H1 (cell line): ENCODE measurements at regions not wholly inside any gene's neighbourhood (a gene's known extent, or its start where the extent isn't known, plus 50 kb on each side); places are given as distances from the start of the nearest gene placed in this dataset.
"Not testable (repeated sequence)": the region's sequence is repeated elsewhere in the genome, so short reads cannot be mapped to it uniquely, and the experiment has no call there.

Experiments used
- CTCF ChIA-PET: fragments of 300-600 bp; sonication (Branson Sonifier 250); formaldehyde crosslinking; loops from one replicate; lab custom pipeline; 2021; ENCODE audit not compliant: partially characterized antibody; lab: Charles Lee
- POLR2A ChIA-PET: fragments of 300-600 bp; sonication (Branson Sonifier 250); formaldehyde crosslinking; loops from one replicate; lab custom pipeline; 2021; ENCODE audit warnings: inconsistent platforms; ENCODE audit not compliant: partially characterized antibody; lab: Charles Lee
- DNase-seq, 2 experiments: peaks; one replicate each; pipeline versions ENCODE4 v3.0.0 to v3.0.0-alpha.2; 2010 to 2022; ENCODE audit warnings: low spot score in 2 of 2, low read depth in 1 of 2, mixed read lengths in 1 of 2
- FAIRE-seq: peaks from 2 replicates; lab custom pipeline; 2011; peaks lifted over from hg19 to GRCh38; lab: Jason Lieb, UNC
- H2AFZ ChIP-seq: 2 replicates; pipeline ENCODE4 v1.8.1; 2012; ENCODE audit warnings: low read length, inconsistent platforms
- H2AK5ac ChIP-seq: 2 replicates; pipeline ENCODE4 v1.6.1; 2013; ENCODE audit warnings: low read depth, low read length
- H2BK120ac ChIP-seq: replicated peaks from 2 replicates; pipeline ENCODE3; 2013; ENCODE audit warnings: low read depth, low read length, inconsistent platforms
- H2BK12ac ChIP-seq: 2 replicates; pipeline ENCODE4 v1.6.1; 2013; ENCODE audit warnings: low read depth, low read length
- H2BK15ac ChIP-seq: 2 replicates; pipeline ENCODE4 v1.6.1; 2013; ENCODE audit warnings: low read length
- H2BK20ac ChIP-seq: 2 replicates; pipeline ENCODE4 v1.6.1; 2013; ENCODE audit warnings: low read length
- H2BK5ac ChIP-seq: 2 replicates; pipeline ENCODE4 v1.6.1; 2013; ENCODE audit warnings: low read depth, low read length
- H3K14ac ChIP-seq: 2 replicates; pipeline ENCODE4 v1.6.1; 2013; ENCODE audit warnings: inconsistent platforms; ENCODE audit not compliant: insufficient read length
- H3K18ac ChIP-seq: 2 replicates; pipeline ENCODE4 v1.6.1; 2013; ENCODE audit warnings: low read length; ENCODE audit errors: extremely low read depth
- H3K23ac ChIP-seq: 2 replicates; pipeline ENCODE4 v1.6.1; 2013; ENCODE audit warnings: inconsistent platforms; ENCODE audit not compliant: insufficient read length
- H3K23me2 ChIP-seq: 2 replicates; pipeline ENCODE4 v1.6.1; 2013; ENCODE audit warnings: low read depth, low read length
- H3K27ac ChIP-seq: 2 replicates; pipeline ENCODE4 v1.6.1; 2011; ENCODE audit warnings: low read depth, low read length, inconsistent platforms
- H3K27me3 ChIP-seq, 4 experiments: replicated peaks in 1 of 4; 1 replicate in 1 of 4; 2 replicates in 3 of 4; pipeline versions ENCODE4 v1.6.1 to v1.8.1; 2011 to 2013; ENCODE audit warnings: low read length in 3 of 4, mild to moderate bottlenecking in 3 of 4, inconsistent platforms in 2 of 4, mixed read lengths in 2 of 4, moderate library complexity in 1 of 4; ENCODE audit not compliant: control insufficient read depth in 3 of 4, insufficient read depth in 3 of 4; ENCODE audit errors: extremely low read depth in 1 of 4
- H3K36me3 ChIP-seq, 4 experiments: 2 replicates each; pipeline versions ENCODE4 v1.6.1 to v1.8.1; 2011 to 2013; ENCODE audit warnings: mild to moderate bottlenecking in 4 of 4, low read length in 3 of 4, moderate library complexity in 2 of 4, control low read depth in 1 of 4, inconsistent platforms in 1 of 4; ENCODE audit not compliant: insufficient read depth in 4 of 4, control insufficient read depth in 2 of 4
- H3K4ac ChIP-seq: replicated peaks from 2 replicates; pipeline ENCODE3; 2013; ENCODE audit warnings: low read length, low read depth, mixed read lengths, inconsistent platforms; ENCODE audit not compliant: insufficient read length
- H3K4me1 ChIP-seq, 4 experiments: replicated peaks in 1 of 4; 1 replicate in 1 of 4; 2 replicates in 3 of 4; pipeline versions ENCODE4 v1.6.1 to v1.8.1; 2011 to 2013; ENCODE audit warnings: low read length in 3 of 4, inconsistent platforms in 2 of 4, mixed read lengths in 1 of 4; ENCODE audit not compliant: insufficient read depth in 4 of 4, control insufficient read depth in 3 of 4
- H3K4me2 ChIP-seq, 2 experiments: 2 replicates each; pipeline versions ENCODE4 v1.6.1 to v1.8.1; 2011 to 2013; ENCODE audit warnings: low read depth in 2 of 2, low read length in 2 of 2, control low read depth in 1 of 2, inconsistent platforms in 1 of 2, mild to moderate bottlenecking in 1 of 2; ENCODE audit not compliant: insufficient read depth in 1 of 2
- H3K4me3 ChIP-seq, 4 experiments: fragments of 200-600, 300-600 bp in 1 of 4; sonication (generic), shearing (Covaris generic), sonication (Bioruptor Twin) in 1 of 4; 2 replicates each; pipeline versions ENCODE4 v1.5.1 to v1.8.1; 2011 to 2016; ENCODE audit warnings: low read length in 4 of 4, low read depth in 3 of 4, control low read depth in 2 of 4, inconsistent platforms in 2 of 4, mild to moderate bottlenecking in 2 of 4, mixed read lengths in 1 of 4, moderate library complexity in 1 of 4; ENCODE audit not compliant: insufficient read depth in 2 of 4; ENCODE audit errors: extremely low read depth in 1 of 4
- H3K56ac ChIP-seq: replicated peaks from 2 replicates; pipeline ENCODE3; 2013; ENCODE audit warnings: low read depth, mild to moderate bottlenecking, mixed read lengths, low read length, inconsistent platforms; ENCODE audit not compliant: insufficient read length
- H3K79me1 ChIP-seq: 2 replicates; pipeline ENCODE4 v1.6.1; 2013; ENCODE audit warnings: low read depth, low read length, control low read depth
- H3K79me2 ChIP-seq, 2 experiments: 2 replicates each; pipeline versions ENCODE4 v1.6.1 to v1.8.1; 2012 to 2013; ENCODE audit warnings: low read length in 2 of 2, mild to moderate bottlenecking in 2 of 2, inconsistent platforms in 1 of 2; ENCODE audit not compliant: insufficient read depth in 2 of 2, control insufficient read depth in 1 of 2
- H3K9ac ChIP-seq, 4 experiments: replicated peaks in 1 of 4; 1 replicate in 1 of 4; 2 replicates in 3 of 4; pipeline versions ENCODE4 v1.6.1 to v1.8.1; 2011 to 2013; ENCODE audit warnings: low read depth in 3 of 4, low read length in 3 of 4, control low read depth in 2 of 4, mild to moderate bottlenecking in 2 of 4, moderate library complexity in 2 of 4, inconsistent platforms in 1 of 4; ENCODE audit errors: extremely low read depth in 1 of 4
- H3K9me3 ChIP-seq, 2 experiments: 2 replicates each; pipeline versions ENCODE4 v1.6.1 to v1.8.1; 2012 to 2013; ENCODE audit warnings: mild to moderate bottlenecking in 2 of 2, moderate library complexity in 2 of 2, control low read depth in 1 of 2, inconsistent platforms in 1 of 2, low read depth in 1 of 2, low read length in 1 of 2, mixed read lengths in 1 of 2; ENCODE audit not compliant: insufficient read depth in 2 of 2
- H4K20me1 ChIP-seq, 2 experiments: replicated peaks in 1 of 2; 2 replicates each; pipeline versions ENCODE3 to v1.8.1; 2011 to 2013; ENCODE audit warnings: inconsistent platforms in 2 of 2, low read length in 2 of 2, mild to moderate bottlenecking in 1 of 2; ENCODE audit not compliant: insufficient read depth in 2 of 2, control insufficient read depth in 1 of 2
- H4K5ac ChIP-seq: 2 replicates; pipeline ENCODE4 v1.6.1; 2013; ENCODE audit warnings: low read length, low read depth, mixed read lengths, inconsistent platforms; ENCODE audit not compliant: insufficient read length
- H4K8ac ChIP-seq: 2 replicates; pipeline ENCODE4 v1.8.0; 2013; ENCODE audit warnings: mild to moderate bottlenecking, moderate library complexity, low read length, inconsistent platforms; ENCODE audit not compliant: insufficient read depth; ENCODE audit errors: extremely low read depth
- H4K91ac ChIP-seq: replicated peaks from 2 replicates; pipeline ENCODE3; 2013; ENCODE audit warnings: low read length, mixed read lengths, inconsistent platforms; ENCODE audit not compliant: insufficient read length
- RAD21 ChIP-seq, 2 experiments: IDR thresholded peaks in 1 of 2; conservative IDR thresholded peaks in 1 of 2; 2 replicates each; pipeline ENCODE4 v1.6.1; 2011; ENCODE audit warnings: low read depth in 2 of 2, low read length in 2 of 2, improper control_type of control experiment in 1 of 2, inconsistent platforms in 1 of 2, mild to moderate bottlenecking in 1 of 2, moderate library complexity in 1 of 2
- RFX5 ChIP-seq: IDR thresholded peaks from 2 replicates; pipeline ENCODE4 v1.6.1; 2011; ENCODE audit warnings: low read depth, low read length, improper control_type of control experiment, borderline replicate concordance
- WGBS, 2 experiments: shearing (Covaris generic) in 1 of 2; methylation state at CpG; one replicate each; pipeline versions ENCODE4 v1.1.6 to v1.1.7; 2013 to 2015; ENCODE audit warnings: low lambda C conversion rate in 2 of 2, mixed read lengths in 2 of 2, inconsistent platforms in 1 of 2, low coverage in 1 of 2, missing lambda C conversion rate in 1 of 2; ENCODE audit not compliant: insufficient replicate concordance in 2 of 2, insufficient coverage in 1 of 2, insufficient read length in 1 of 2; ENCODE audit errors: extremely low coverage in 1 of 2, missing lambda C conversion rate in 1 of 2; 5-methylcytosine and 5-hydroxymethylcytosine counted together
- TF ChIP-seq, protein P1 (sequence below), 3 experiments: IDR thresholded peaks; 1 replicate in 2 of 3; 2 replicates in 1 of 3; pipeline versions ENCODE4 v1.5.1 to v1.6.1; 2011; ENCODE audit warnings: low read length in 3 of 3, mild to moderate bottlenecking in 3 of 3, inconsistent platforms in 2 of 3, low read depth in 1 of 3, moderate library complexity in 1 of 3; ENCODE audit not compliant: insufficient read depth in 1 of 3; ENCODE audit errors: control extremely low read depth in 1 of 3

- H3K79me1 ChIP-seq, H2BK12ac ChIP-seq: not testable (repeated sequence)
- TF ChIP-seq RAD21 (IDR thresholded peaks at IDR 0.05 in 1 of 2, conservative IDR thresholded peaks at IDR 0.05 in 1 of 2; ENCODE audit: low read depth in 2 of 2, low read length in 2 of 2) (peak; percentile 56 to 72), RFX5 (peak; percentile 79; the same call in 1 of the 2 replicates)
- TF ChIP-seq, protein P1, sequence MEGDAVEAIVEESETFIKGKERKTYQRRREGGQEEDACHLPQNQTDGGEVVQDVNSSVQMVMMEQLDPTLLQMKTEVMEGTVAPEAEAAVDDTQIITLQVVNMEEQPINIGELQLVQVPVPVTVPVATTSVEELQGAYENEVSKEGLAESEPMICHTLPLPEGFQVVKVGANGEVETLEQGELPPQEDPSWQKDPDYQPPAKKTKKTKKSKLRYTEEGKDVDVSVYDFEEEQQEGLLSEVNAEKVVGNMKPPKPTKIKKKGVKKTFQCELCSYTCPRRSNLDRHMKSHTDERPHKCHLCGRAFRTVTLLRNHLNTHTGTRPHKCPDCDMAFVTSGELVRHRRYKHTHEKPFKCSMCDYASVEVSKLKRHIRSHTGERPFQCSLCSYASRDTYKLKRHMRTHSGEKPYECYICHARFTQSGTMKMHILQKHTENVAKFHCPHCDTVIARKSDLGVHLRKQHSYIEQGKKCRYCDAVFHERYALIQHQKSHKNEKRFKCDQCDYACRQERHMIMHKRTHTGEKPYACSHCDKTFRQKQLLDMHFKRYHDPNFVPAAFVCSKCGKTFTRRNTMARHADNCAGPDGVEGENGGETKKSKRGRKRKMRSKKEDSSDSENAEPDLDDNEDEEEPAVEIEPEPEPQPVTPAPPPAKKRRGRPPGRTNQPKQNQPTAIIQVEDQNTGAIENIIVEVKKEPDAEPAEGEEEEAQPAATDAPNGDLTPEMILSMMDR (IDR thresholded peaks at IDR 0.05; ENCODE audit: control extremely low read depth in 1 of 3, insufficient read depth in 1 of 3, low read depth in 1 of 3, low read length in 3 of 3), result peak in 2 of 3 experiments; percentile 34 to 35; a peak in 2 of 4 replicates
These were observed 401.5 kb upstream of the MAGEC2 start for GRCh38 chrX:142606629-142607028.

More at GRCh38 chrX:142606629-142607028, 401.5 kb upstream of the MAGEC2 start:
- H3K4me3 ChIP-seq, H4K91ac ChIP-seq, H2BK120ac ChIP-seq, H4K5ac ChIP-seq, H4K8ac ChIP-seq, H4K20me1 ChIP-seq, H2AK5ac ChIP-seq, H3K36me3 ChIP-seq, POLR2A ChIA-PET, H2BK20ac ChIP-seq, H3K9me3 ChIP-seq, H3K4me2 ChIP-seq, H2AFZ ChIP-seq, H3K9ac ChIP-seq, H3K23ac ChIP-seq, H3K14ac ChIP-seq, H3K23me2 ChIP-seq, H3K4ac ChIP-seq, H3K56ac ChIP-seq, H3K79me2 ChIP-seq, H2BK5ac ChIP-seq, H3K18ac ChIP-seq, H3K27ac ChIP-seq, CTCF ChIA-PET, H2BK15ac ChIP-seq, H3K27me3 ChIP-seq, H3K4me1 ChIP-seq: not testable (repeated sequence)
- FAIRE-seq (peak; percentile 79), DNase-seq (peak in 1 of 2 experiments; percentile 55)
- WGBS, 2 experiments, result no CpG with 5 or more reads among the region's 10 CpGs
